ENCODE measurements at regions not wholly inside any gene's neighbourhood (a gene's known extent, or its start where the extent isn't known, plus 50 kb on each side); places are given as distances from the start of the nearest gene placed in this dataset.
A peak's percentile ranks its signal among the peaks of the same experiment; 100 is the strongest.

- no peak for DNase-seq (ENCODE audit: low spot score)
Observed at GRCh38 chr5:84685121-84685894, 300.6 kb upstream of the EDIL3 start.

DNA sequence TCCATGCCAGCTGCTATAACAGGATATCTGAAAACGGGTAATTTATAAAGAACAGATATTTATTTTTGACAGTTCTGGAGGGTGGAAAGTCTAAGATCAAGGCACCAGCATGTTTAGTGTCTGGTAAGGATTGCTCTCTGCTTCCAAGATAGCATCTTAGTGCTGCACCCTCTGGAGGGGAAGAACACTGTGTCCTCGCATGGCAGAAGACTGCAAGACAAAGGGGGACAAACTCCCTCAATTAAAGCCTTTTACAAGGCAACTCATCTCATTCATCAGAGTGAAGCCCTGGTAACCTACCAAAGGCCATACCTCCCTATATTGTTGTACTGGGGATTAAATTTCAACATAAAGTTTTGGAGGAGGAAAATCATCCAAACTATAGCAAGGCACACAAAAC lies 298.9 kb upstream of the EDIL3 start:
- DNase-seq (ENCODE audit: low spot score), result no peak

DNA sequence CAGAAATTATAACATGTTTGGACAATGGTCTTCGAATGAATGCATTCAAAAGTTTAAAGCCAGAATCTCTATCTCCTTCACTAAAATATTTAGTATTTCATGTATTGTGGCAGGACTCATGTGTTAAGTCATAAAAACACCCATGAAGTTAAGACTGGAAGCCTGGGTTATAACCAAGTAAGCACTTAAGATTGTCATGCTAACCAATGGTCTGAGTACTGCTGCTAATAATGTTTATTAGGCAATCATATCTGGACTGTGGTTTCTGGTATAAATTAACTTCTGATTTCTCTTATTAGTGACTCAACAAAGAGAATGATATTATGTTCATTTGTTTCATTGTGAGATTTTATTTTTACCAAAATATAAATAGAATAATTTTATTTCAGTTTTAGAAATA lies 297.9 kb upstream of the EDIL3 start:
- no peak for DNase-seq (ENCODE audit: low spot score)

- no peak for DNase-seq (ENCODE audit: low spot score)
Observed at GRCh38 chr5:84680908-84681307, 296.2 kb upstream of the EDIL3 start.

GRCh38 chr5:84673785-84674184 lies 289.1 kb upstream of the EDIL3 start:
- no peak for DNase-seq (ENCODE audit: low spot score)

- no peak for DNase-seq (ENCODE audit: low spot score)
Observed at GRCh38 chr5:84667576-84667975, 282.9 kb upstream of the EDIL3 start.

GRCh38 chr5:84650429-84650828 lies 265.7 kb upstream of the EDIL3 start:
- no peak for DNase-seq (ENCODE audit: low spot score)

DNA sequence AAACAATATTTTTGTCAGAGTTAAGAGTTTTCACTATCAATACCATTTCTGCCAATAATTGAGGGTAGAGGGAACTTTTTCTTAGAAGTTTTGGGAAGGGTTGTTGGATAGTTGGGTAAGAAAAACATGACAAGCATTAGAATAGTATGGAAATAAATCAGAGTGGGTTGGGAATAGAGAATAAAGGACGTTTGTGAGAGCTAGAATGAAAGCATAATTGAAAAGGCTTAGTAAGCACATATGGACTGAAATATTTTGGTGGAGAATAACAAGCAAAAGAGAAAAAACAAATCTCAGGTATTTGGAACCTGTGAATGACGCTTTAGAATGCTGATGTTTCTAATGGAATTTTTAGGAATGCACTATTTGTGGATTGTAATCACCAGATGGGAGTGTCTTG lies 262.9 kb upstream of the EDIL3 start:
- DNase-seq (ENCODE audit: low spot score), result no peak

DNA sequence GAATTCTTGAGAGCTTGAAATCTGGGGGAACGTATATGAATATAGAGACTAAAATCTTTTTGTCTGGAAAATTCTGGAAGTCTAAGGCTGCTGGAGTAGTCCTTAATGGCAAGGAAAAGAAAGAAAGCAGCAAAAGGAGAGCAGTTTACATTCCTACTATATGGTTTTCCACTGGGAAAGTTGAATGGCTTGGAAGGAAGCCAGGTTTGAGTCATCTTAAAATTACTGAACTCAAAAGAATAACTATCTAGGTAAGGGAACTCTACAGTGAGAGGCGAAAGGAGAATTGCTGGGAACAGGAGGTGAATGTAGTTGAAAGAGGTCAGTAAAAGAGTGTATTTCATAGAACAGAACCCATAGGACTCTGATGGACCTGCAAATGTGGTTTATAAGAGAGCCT lies 258.1 kb upstream of the EDIL3 start:
- no peak for DNase-seq (ENCODE audit: low spot score)

GRCh38 chr5:84642324-84642723 lies 257.6 kb upstream of the EDIL3 start:
- DNase-seq (ENCODE audit: low spot score), result no peak

GRCh38 chr5:84637662-84638375 lies 253.1 kb upstream of the EDIL3 start:
- DNase-seq (ENCODE audit: low spot score), result no peak

DNA sequence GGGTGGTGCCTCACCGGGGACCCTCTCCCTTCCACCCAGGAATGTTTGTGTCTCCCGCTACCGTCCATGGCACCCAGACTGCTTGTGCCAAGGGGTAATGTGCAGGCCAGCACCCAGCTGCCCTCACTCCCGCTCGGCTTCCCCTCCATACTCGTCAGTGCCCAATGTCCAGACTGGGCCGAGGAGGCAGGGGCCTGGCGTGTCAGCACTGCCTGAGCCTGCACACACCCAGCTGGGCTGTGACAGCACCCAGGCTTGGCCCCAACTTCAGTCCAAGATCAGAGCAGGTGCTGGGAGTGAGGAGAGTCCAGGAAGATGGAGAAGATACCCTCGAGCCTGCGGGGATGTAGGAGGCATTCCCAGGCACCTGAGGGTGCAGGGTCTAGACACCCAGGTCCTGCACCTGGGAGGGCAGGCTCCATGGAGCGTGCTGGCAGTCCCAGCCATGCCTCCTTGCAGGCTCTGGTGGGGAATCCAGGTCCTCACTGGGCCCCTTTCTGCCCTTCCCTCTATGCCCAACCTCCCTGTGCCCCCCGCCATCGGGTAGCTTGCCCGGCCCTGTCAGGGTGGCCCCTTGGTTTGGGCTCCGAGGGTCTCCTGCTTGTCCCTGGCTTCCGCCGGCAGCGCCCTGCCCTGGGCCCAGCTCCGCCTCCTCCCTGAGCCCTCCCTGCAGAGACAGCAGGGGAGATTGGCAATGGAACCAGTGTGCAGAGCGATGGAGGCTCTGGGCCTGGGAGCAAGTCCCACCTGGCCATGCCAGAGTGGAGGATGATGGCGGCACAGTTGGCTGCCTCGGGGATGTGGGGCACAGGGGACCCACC lies 250.8 kb upstream of the EDIL3 start:
- no peak for DNase-seq (ENCODE audit: low spot score)

- DNase-seq (ENCODE audit: low spot score), result no peak
Observed at GRCh38 chr5:84634256-84634655, 249.6 kb upstream of the EDIL3 start.

GRCh38 chr5:84632418-84632817 lies 247.7 kb upstream of the EDIL3 start:
- no peak for DNase-seq (ENCODE audit: low spot score)

DNA sequence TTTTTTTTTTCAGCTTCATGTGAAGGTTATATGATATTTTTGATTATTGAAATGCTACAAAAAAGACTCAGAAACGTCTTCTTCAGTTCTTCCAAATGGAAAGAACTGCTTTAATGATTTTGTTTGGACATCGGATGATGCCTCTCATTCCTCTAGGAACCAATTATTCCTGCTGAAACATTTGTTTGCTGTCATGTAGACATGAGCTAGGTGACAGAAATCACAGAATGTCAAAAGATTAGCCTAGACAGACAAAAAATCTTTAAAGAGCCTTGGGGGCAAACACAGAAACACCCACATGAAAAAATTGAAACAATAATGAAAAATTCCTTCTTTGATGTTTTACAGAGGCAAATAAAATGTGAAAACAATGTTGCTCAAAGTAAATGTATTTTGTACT lies 244.2 kb upstream of the EDIL3 start:
- DNase-seq (ENCODE audit: low spot score), result no peak

- DNase-seq (ENCODE audit: low spot score), result no peak
Observed at GRCh38 chr5:84623019-84623418, 238.3 kb upstream of the EDIL3 start.

- DNase-seq (ENCODE audit: low spot score), result no peak
Observed at GRCh38 chr5:84622461-84622860, 237.8 kb upstream of the EDIL3 start.

GRCh38 chr5:84618262-84618661 lies 233.6 kb upstream of the EDIL3 start:
- DNase-seq (ENCODE audit: low spot score), result no peak

- no peak for DNase-seq (ENCODE audit: low spot score)
Observed at GRCh38 chr5:84614906-84615305, 230.2 kb upstream of the EDIL3 start.

DNA sequence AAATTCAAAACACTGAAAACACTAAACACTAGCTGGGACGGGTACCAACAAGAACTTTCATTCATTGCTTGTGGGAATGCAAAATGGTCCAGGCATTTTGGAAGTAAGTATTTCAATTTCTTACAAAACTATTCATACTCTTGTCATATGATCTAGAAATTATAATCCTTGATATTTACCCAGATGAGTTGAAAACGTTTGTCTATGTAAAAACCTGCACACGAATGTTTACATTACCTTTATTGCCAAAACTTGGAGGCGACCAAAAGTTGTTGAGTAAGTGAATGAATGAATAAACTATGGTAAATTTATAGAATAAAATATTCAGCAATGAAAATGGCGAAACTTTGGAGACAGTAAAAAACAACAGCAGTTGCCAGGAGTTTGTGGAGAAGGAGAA lies 222.1 kb upstream of the EDIL3 start:
- DNase-seq (ENCODE audit: low spot score), result no peak

DNA sequence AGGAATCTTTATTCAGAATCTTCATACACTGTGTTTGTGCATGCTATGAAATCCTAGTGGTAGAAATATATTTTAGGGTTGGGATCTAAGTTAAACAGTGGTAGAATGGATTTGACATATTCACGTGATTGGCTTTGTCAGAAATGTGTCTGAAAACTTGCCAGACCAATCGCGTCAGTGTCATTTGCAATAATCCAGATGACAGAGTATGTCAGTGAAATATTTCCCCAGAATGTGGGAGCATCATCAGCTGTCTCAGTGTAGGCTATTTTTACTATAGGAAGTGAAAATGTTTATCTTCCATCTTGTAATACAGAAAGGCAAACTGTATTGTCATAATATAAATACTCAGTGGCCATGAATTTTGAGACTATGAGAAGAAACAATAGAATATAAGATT lies 220.6 kb upstream of the EDIL3 start:
- no peak for DNase-seq (ENCODE audit: low spot score)

GRCh38 chr5:84603568-84604185 lies 219.0 kb upstream of the EDIL3 start:
- DNase-seq (ENCODE audit: low spot score), result peak; percentile 59

All from AG08395 (cell line).